ENCODE measurements at regions not wholly inside any gene's neighbourhood (a gene's known extent, or its start where the extent isn't known, plus 50 kb on each side); places are given as distances from the start of the nearest gene placed in this dataset.

DNA sequence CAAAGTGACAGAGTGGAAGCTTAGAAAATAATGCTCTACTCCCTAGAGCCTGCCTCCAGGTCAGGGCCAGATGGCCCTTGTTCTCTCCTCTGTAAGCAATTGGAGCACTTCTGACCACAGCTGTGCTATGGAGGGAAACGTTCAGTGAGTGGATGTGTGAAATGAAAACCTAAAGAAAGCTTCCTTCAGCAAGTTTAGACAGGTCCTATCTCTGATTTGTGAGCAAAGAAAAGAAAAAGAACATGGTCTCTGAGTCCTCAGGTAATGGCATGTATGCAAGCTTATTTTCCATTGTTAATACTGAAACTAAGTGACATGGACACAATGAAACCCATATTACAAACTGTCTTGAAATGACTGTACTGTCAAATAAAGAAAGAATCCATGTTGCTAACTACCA lies 1486.8 kb downstream of the EFNB2 start:
- TF ChIP-seq, protein P1, sequence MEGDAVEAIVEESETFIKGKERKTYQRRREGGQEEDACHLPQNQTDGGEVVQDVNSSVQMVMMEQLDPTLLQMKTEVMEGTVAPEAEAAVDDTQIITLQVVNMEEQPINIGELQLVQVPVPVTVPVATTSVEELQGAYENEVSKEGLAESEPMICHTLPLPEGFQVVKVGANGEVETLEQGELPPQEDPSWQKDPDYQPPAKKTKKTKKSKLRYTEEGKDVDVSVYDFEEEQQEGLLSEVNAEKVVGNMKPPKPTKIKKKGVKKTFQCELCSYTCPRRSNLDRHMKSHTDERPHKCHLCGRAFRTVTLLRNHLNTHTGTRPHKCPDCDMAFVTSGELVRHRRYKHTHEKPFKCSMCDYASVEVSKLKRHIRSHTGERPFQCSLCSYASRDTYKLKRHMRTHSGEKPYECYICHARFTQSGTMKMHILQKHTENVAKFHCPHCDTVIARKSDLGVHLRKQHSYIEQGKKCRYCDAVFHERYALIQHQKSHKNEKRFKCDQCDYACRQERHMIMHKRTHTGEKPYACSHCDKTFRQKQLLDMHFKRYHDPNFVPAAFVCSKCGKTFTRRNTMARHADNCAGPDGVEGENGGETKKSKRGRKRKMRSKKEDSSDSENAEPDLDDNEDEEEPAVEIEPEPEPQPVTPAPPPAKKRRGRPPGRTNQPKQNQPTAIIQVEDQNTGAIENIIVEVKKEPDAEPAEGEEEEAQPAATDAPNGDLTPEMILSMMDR (IDR thresholded peaks at IDR 0.05): no peak
- TF ChIP-seq POLR2A (IDR thresholded peaks at IDR 0.05): no peak
